Mucosa of descending colon (tissue), 3 donors: ENCODE measurements at regions not wholly inside any gene's neighbourhood (a gene's known extent, or its start where the extent isn't known, plus 50 kb on each side); places are given as distances from the start of the nearest gene placed in this dataset.

Source experiments
- ATAC-seq: fragments of 200-7000 bp; cut with Tn5 transposase; one replicate; pipeline ENCODE4 v1.9.1; 2020; ENCODE audit warnings: mild to moderate bottlenecking, moderate library complexity
- DNase-seq, 3 donors: peaks; one replicate each; pipeline ENCODE4 v3.0.0-alpha.2; 2020
- H3K36me3 ChIP-seq: fragments of 200-600 bp; one replicate; pipeline ENCODE4 v1.8.0; 2021; ENCODE audit warnings: low read depth, mild to moderate bottlenecking
- H3K4me1 ChIP-seq: fragments of 200-600 bp; one replicate; pipeline ENCODE4 v1.8.0; 2021; ENCODE audit warnings: low read depth, mild to moderate bottlenecking
- H3K4me3 ChIP-seq: fragments of 200-600 bp; one replicate; pipeline ENCODE4 v1.8.0; 2021; ENCODE audit warnings: mild to moderate bottlenecking
- H3K9me3 ChIP-seq: fragments of 200-600 bp; one replicate; pipeline ENCODE4 v1.8.0; 2021; ENCODE audit warnings: mild to moderate bottlenecking
- intact Hi-C, 2 donors: fragments of 100-400 bp; cut with DNase I in 1 of 2; cut with micrococcal nuclease in 1 of 2; formaldehyde crosslinking; loops; one replicate each; pipeline versions ENCODE4 v1.11.0 to v1.11.1; 2022; cut with DNase I, micrococcal nuclease
- TF ChIP-seq, protein P1 (sequence below): fragments of 200-600 bp; IDR thresholded peaks from one replicate; pipeline ENCODE4 v1.8.0; 2022; ENCODE audit warnings: antibody characterized with exemption, mild to moderate bottlenecking
- donor health status: DM: no; HTN: no; CAD: no; lungs with moderate emphysema.
- donor health status: DM: no; HTN: no; CAD: no.
- donor health status: DM: no; HTN: yes; CAD: no.

DNA sequence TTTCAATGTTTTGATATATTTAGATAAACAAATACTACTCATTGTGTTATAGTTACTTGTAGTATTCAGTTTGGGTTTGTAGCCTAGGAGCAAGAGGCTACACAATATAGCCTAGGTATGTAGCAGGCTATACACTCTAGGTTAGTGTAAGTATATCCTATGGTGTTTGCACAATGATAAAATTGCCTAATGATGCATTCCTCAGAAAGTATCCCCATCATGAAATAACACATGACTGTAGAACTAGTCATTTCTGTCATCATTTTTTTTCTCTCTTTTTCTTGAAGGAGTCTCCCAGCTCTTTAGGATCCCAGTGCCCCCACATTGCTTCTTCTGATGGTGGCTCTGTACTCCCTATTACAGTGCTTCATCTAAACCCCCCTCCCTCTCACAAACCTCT lies 157.7 kb upstream of the CADPS start:
- DNase-seq (no peak), ATAC-seq (no peak)
- H3K36me3 ChIP-seq, result no peaks in the 10 kb centered on the region
- TF ChIP-seq, protein P1, sequence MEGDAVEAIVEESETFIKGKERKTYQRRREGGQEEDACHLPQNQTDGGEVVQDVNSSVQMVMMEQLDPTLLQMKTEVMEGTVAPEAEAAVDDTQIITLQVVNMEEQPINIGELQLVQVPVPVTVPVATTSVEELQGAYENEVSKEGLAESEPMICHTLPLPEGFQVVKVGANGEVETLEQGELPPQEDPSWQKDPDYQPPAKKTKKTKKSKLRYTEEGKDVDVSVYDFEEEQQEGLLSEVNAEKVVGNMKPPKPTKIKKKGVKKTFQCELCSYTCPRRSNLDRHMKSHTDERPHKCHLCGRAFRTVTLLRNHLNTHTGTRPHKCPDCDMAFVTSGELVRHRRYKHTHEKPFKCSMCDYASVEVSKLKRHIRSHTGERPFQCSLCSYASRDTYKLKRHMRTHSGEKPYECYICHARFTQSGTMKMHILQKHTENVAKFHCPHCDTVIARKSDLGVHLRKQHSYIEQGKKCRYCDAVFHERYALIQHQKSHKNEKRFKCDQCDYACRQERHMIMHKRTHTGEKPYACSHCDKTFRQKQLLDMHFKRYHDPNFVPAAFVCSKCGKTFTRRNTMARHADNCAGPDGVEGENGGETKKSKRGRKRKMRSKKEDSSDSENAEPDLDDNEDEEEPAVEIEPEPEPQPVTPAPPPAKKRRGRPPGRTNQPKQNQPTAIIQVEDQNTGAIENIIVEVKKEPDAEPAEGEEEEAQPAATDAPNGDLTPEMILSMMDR, result no peak
- no peaks in the 10 kb centered on the region for H3K4me1 ChIP-seq
- no peaks in the 10 kb centered on the region for H3K9me3 ChIP-seq
- no peak overlapping the region for H3K4me3 ChIP-seq
- intact Hi-C loops, result no loop called here

DNA sequence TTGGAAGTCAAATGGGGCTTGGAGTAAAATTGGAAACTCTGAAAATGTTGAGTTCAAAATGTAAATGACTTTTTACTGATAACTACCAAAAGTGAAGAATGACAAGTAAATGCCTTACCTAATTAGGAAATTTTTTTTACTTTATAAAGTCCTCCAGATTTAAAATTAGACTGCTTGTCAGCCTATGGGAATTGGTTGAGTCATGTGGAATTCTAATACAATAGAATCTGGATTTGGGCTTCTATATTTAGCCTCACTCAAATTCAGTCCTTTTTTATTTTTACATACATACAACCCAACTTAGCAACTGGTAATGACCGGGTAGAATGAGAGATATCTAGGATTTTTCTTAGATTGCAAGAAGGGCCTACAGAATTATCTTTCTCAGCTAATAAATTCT lies 158.9 kb upstream of the CADPS start:
- ATAC-seq (no peak), DNase-seq (no peak)
- H3K4me3 ChIP-seq, result no peak overlapping the region
- H3K9me3 ChIP-seq, result no peaks in the 10 kb centered on the region
- intact Hi-C loops, result no loop called here
- TF ChIP-seq, protein P1, result no peak
- H3K36me3 ChIP-seq, result no peaks in the 10 kb centered on the region
- H3K4me1 ChIP-seq, result no peaks in the 10 kb centered on the region

DNA sequence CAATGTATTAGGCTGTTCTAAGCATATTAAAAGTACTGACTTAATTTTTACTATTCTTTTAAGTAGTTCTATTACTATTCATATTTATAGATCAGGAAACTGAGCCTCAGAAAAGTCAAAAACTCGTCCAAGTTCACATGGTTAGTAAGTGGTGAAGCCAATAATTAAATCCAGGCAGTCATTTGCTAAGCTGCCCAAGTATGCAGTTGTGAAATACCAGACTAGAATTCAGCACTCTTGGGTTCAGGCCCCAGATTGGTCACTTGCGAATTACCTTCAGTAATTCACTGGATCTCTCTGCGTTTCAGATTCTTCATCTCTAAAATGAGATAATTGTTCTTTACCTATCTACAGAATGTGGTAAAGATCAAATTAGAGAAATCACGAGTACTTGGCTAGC lies 161.9 kb upstream of the CADPS start:
- Histone ChIP-seq H3K9me3 (no peaks in the 10 kb centered on the region), H3K4me3 (no peak overlapping the region), H3K36me3 (no peaks in the 10 kb centered on the region), H3K4me1 (no peaks in the 10 kb centered on the region)
- ATAC-seq (no peak), DNase-seq (no peak)
- intact Hi-C loops, result no loop called here
- TF ChIP-seq, protein P1, result no peak

DNA sequence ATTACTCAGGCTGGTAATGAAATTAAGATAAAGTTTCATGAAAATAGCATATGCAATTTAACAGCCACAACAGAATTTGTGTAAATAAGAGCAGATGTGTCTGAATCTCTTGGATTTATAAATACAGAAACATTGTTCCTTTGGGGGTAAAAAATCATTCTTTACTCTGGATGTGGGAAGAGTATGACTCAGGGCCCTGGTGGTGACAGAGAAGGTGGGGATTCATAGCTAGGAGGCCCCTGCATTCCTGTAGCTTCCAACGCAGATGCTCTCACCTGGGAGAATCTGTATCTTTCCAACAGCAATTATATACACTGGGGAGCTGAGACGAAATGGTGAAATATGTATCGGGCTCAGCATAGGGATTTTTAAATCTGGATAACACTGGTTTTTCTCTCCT lies 167.6 kb upstream of the CADPS start:
- TF ChIP-seq, protein P1, result no peak
- ATAC-seq, result no peak

DNA sequence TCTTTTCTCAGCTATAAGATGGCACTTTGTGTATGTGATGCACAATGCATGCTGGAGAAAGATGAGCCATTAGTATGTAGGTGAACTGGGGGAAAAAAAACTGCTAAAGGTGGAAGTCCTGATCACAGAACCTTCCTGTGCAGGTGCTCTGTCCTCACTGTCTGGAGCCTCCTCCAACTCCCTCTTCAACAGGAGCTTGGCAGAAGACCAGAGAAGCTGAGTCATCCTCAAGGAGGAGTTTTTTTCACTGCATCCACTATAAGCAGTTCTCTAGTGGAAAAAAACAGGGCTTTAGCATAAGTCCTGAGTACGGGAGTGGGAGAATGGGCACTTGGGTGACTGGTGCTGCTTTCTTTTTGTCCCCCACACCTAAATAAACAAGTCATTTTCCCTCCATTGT lies 168.4 kb upstream of the CADPS start:
- H3K4me3 ChIP-seq, result no peak overlapping the region
- intact Hi-C loops, result no loop called here
- no peaks in the 10 kb centered on the region for H3K36me3 ChIP-seq
- DNase-seq, result peak in 1 of 3 donors; percentile 24
- TF ChIP-seq, protein P1, result no peak
- no peak for ATAC-seq
- H3K9me3 ChIP-seq, result no peaks in the 10 kb centered on the region
- no peaks in the 10 kb centered on the region for H3K4me1 ChIP-seq

More for the DNA sequence above, 167.6 kb upstream of the CADPS start:
- no peak overlapping the region for H3K4me3 ChIP-seq
- DNase-seq, result no peak
- no peaks in the 10 kb centered on the region for H3K4me1 ChIP-seq
- intact Hi-C loops, result no loop called here
- no peaks in the 10 kb centered on the region for H3K9me3 ChIP-seq
- H3K36me3 ChIP-seq, result no peaks in the 10 kb centered on the region

DNA sequence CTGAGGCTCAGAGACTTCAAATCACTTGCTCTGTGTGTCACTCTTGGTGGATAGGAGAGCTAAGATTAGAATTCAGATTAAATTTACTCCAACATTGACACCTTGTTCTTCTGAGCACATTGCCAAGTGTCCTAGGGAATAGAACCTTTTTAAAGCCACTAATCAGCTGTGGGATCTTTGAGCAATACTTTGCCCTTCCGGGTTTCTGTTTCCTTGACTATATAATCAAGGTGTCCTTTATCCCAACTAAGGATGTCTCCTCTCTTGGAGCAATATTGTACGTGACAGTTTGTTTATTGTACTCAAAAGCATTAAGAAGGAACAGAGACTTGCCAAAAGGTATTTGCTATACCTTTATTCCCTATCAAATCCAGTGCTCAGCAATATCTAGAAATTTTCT lies 170.9 kb upstream of the CADPS start:
- ATAC-seq (peak; percentile 79), DNase-seq (peak in 1 of 3 donors; percentile 23)
- H3K36me3 ChIP-seq, result no peaks in the 10 kb centered on the region
- H3K4me3 ChIP-seq, result no peak overlapping the region
- H3K9me3 ChIP-seq, result no peaks in the 10 kb centered on the region
- H3K4me1 ChIP-seq, result no peaks in the 10 kb centered on the region
- intact Hi-C loops, result no loop called here
- TF ChIP-seq, protein P1, result no peak
